Calu3 (cell line): ENCODE measurements at regions not wholly inside any gene's neighbourhood (a gene's known extent, or its start where the extent isn't known, plus 50 kb on each side); places are given as distances from the start of the nearest gene placed in this dataset.

Experiments
- BruUV-seq: library from RNA; stranded (reverse); fragments of 400-500 nt; replicated peaks from 2 replicates; lab custom pipeline; 2021; lab: Mats Ljungman, UMichigan
- CTCF ChIA-PET: fragments of 300-600 bp; sonication (Branson Sonifier 250); formaldehyde crosslinking; loops from one replicate; lab custom pipeline; 2022; ENCODE audit warnings: antibody characterized with exemption; lab: Charles Lee
- DNase-seq: peaks from one replicate; pipeline ENCODE4 v3.0.0; 2022
- H3K27ac Mint-ChIP-seq: one replicate; pipeline ENCODE4 v1.8.0; 2022; ENCODE audit warnings: mixed read lengths; ENCODE audit not compliant: unreplicated experiment
- H3K27me3 Mint-ChIP-seq: one replicate; pipeline ENCODE4 v1.8.0; 2022; ENCODE audit warnings: mixed read lengths; ENCODE audit not compliant: unreplicated experiment
- H3K36me3 Mint-ChIP-seq: one replicate; pipeline ENCODE4 v1.8.0; 2022; ENCODE audit warnings: mild to moderate bottlenecking, moderate library complexity, mixed read lengths; ENCODE audit not compliant: insufficient read depth, unreplicated experiment
- H3K4me1 Mint-ChIP-seq: one replicate; pipeline ENCODE4 v1.8.0; 2022; ENCODE audit warnings: mild to moderate bottlenecking, low read depth, mixed read lengths; ENCODE audit not compliant: unreplicated experiment
- H3K4me3 Mint-ChIP-seq: one replicate; pipeline ENCODE4 v1.8.0; 2022; ENCODE audit warnings: mild to moderate bottlenecking, low read depth, moderate library complexity, mixed read lengths; ENCODE audit not compliant: unreplicated experiment
- H3K9me3 Mint-ChIP-seq: one replicate; pipeline ENCODE4 v1.8.0; 2022; ENCODE audit warnings: low read depth, mixed read lengths; ENCODE audit not compliant: unreplicated experiment
- CTCF ChIP-seq: fragments of 200-600 bp; IDR thresholded peaks from one replicate; pipeline ENCODE4 v1.8.0; 2022; ENCODE audit warnings: antibody characterized with exemption; ENCODE audit not compliant: unreplicated experiment
- intact Hi-C: fragments of 100-400 bp; cut with micrococcal nuclease; formaldehyde crosslinking; loops from one replicate; pipeline ENCODE4 v1.10.0; 2022; ENCODE audit not compliant: unreplicated experiment

- CTCF ChIA-PET = no interaction called here
- BruUV-seq = no TSS peak
- Mint-ChIP-seq H3K27ac (no peak overlapping the region), H3K4me3 (no peak overlapping the region), H3K9me3 (peaks cover 3% of the 10 kb centered on the region), H3K4me1 (no peaks in the 10 kb centered on the region), H3K36me3 (peaks cover 4% of the 10 kb centered on the region), H3K27me3 (peaks cover 34% of the 10 kb centered on the region)
- intact Hi-C loops = no loop called here
- DNase-seq = no peak
- TF ChIP-seq CTCF = no peak
Measured at GRCh38 chr12:3980504-3981272, 107.5 kb upstream of the PARP11 start.

GRCh38 chr12:3977621-3978020 is 104.4 kb upstream of the PARP11 start:
- no TSS peak for BruUV-seq
- no peak overlapping the region for H3K4me3 Mint-ChIP-seq
- H3K36me3 Mint-ChIP-seq = peaks cover 4% of the 10 kb centered on the region
- peaks cover 3% of the 10 kb centered on the region for H3K9me3 Mint-ChIP-seq
- TF ChIP-seq CTCF = no peak
- intact Hi-C loops = no loop called here
- H3K4me1 Mint-ChIP-seq = no peaks in the 10 kb centered on the region
- CTCF ChIA-PET = no interaction called here
- H3K27ac Mint-ChIP-seq = no peak overlapping the region
- peaks cover 57% of the 10 kb centered on the region for H3K27me3 Mint-ChIP-seq
- no peak for DNase-seq

- Mint-ChIP-seq H3K9me3 (peaks cover 3% of the 10 kb centered on the region), H3K27me3 (peaks cover 66% of the 10 kb centered on the region), H3K4me1 (no peaks in the 10 kb centered on the region), H3K4me3 (no peak overlapping the region), H3K27ac (no peak overlapping the region), H3K36me3 (peaks cover 4% of the 10 kb centered on the region)
- no peak for TF ChIP-seq CTCF
- BruUV-seq = no TSS peak
- intact Hi-C loops = no loop called here
- CTCF ChIA-PET = no interaction called here
- no peak for DNase-seq
Measured at GRCh38 chr12:3976351-3976938, 103.2 kb upstream of the PARP11 start.

- Mint-ChIP-seq H3K27ac (no peak overlapping the region), H3K4me3 (no peak overlapping the region), H3K4me1 (no peaks in the 10 kb centered on the region), H3K36me3 (no peaks in the 10 kb centered on the region), H3K9me3 (peaks cover under 1% of the 10 kb centered on the region), H3K27me3 (peaks cover 66% of the 10 kb centered on the region)
- CTCF ChIA-PET = no interaction called here
- no peak for TF ChIP-seq CTCF
- BruUV-seq = no TSS peak
- intact Hi-C loops = no loop called here
- DNase-seq = no peak
Measured at GRCh38 chr12:3975652-3976051, 102.5 kb upstream of the PARP11 start.
